PC-3 (cell line): ENCODE measurements at regions not wholly inside any gene's neighbourhood (a gene's known extent, or its start where the extent isn't known, plus 50 kb on each side); places are given as distances from the start of the nearest gene placed in this dataset.

ENCODE experiments used
- EZH2phosphoT487 ChIP-seq: fragments of 300-600 bp; sonication (generic); IDR thresholded peaks from 2 replicates; pipeline ENCODE4 v1.6.1; 2018; ENCODE audit warnings: mild to moderate bottlenecking, antibody characterized with exemption, low read length, borderline replicate concordance
- TF ChIP-seq, protein P1 (sequence below): fragments of 300-600 bp; sonication (generic); conservative IDR thresholded peaks from 2 replicates; pipeline ENCODE4 v1.5.1; 2017; ENCODE audit warnings: antibody characterized with exemption, low read depth, mild to moderate bottlenecking, low read length

DNA sequence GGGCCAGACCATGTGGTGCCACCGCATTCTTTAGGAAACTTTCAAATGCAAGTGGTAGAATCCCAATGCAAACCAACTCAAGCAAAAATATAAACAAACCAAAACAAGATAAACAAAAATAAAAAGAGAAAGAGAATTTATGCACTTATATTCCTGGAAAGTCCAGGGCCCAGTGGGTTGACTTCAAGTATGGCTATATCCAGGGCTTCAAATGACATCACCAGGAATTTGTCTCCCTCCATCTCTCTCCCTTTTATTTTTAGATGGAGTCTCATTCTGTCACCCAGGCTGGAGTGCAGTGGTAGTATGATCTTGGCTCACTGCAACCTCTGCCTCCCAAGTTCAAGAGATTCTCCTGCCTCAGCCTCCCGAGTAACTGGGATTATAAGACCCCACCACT, 56.1 kb upstream of the PNRC1 start:
- TF ChIP-seq, protein P1, sequence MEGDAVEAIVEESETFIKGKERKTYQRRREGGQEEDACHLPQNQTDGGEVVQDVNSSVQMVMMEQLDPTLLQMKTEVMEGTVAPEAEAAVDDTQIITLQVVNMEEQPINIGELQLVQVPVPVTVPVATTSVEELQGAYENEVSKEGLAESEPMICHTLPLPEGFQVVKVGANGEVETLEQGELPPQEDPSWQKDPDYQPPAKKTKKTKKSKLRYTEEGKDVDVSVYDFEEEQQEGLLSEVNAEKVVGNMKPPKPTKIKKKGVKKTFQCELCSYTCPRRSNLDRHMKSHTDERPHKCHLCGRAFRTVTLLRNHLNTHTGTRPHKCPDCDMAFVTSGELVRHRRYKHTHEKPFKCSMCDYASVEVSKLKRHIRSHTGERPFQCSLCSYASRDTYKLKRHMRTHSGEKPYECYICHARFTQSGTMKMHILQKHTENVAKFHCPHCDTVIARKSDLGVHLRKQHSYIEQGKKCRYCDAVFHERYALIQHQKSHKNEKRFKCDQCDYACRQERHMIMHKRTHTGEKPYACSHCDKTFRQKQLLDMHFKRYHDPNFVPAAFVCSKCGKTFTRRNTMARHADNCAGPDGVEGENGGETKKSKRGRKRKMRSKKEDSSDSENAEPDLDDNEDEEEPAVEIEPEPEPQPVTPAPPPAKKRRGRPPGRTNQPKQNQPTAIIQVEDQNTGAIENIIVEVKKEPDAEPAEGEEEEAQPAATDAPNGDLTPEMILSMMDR = no peak
- no peak for TF ChIP-seq EZH2phosphoT487
